Heart right ventricle (tissue), 16 donors: ENCODE measurements at regions not wholly inside any gene's neighbourhood (a gene's known extent, or its start where the extent isn't known, plus 50 kb on each side); places are given as distances from the start of the nearest gene placed in this dataset.
"Not testable (repeated sequence)": the region's sequence is repeated elsewhere in the genome, so short reads cannot be mapped to it uniquely, and the experiment has no call there.

Source experiments
- ATAC-seq, 8 donors: fragments of 200-7000 bp; cut with Tn5 transposase; one replicate each; pipeline ENCODE4 v1.9.1; 2020; ENCODE audit warnings: mild to moderate bottlenecking in 8 of 8, moderate library complexity in 8 of 8, moderate number of reproducible peaks in 1 of 8
- DNase-seq, 2 donors: peaks; one replicate each; pipeline ENCODE4 v3.0.0-alpha.2; 2020
- H3K27ac ChIP-seq, 10 donors: fragments of 200-600 bp; sonication (generic) in 2 of 10; one replicate each; pipeline versions ENCODE4 v1.5.0 to v1.8.0; 2020 to 2022; ENCODE audit warnings: mild to moderate bottlenecking in 3 of 10
- H3K27me3 ChIP-seq, 7 donors: fragments of 200-600 bp; one replicate each; pipeline ENCODE4 v1.8.0; 2021 to 2022; ENCODE audit warnings: mild to moderate bottlenecking in 2 of 7
- H3K36me3 ChIP-seq, 9 donors: fragments of 200-600 bp; sonication (generic) in 1 of 9; one replicate each; pipeline versions ENCODE4 v1.5.0 to v1.8.0; 2020 to 2022; ENCODE audit warnings: mild to moderate bottlenecking in 2 of 9
- H3K4me1 ChIP-seq, 9 donors: fragments of 200-600 bp; sonication (generic) in 1 of 9; one replicate each; pipeline versions ENCODE4 v1.5.0 to v1.8.0; 2020 to 2022; ENCODE audit warnings: mild to moderate bottlenecking in 4 of 9
- H3K4me3 ChIP-seq, 10 donors: fragments of 200-600 bp; sonication (generic) in 2 of 10; one replicate each; pipeline versions ENCODE4 v1.5.0 to v1.8.0; 2020 to 2022; ENCODE audit warnings: mild to moderate bottlenecking in 7 of 10, moderate library complexity in 2 of 10
- H3K9me3 ChIP-seq, 11 donors: fragments of 200-600 bp in 10 of 11; sonication (generic) in 2 of 11; one replicate each; pipeline versions ENCODE4 v1.5.0 to v1.8.0; 2013 to 2022; ENCODE audit warnings: mild to moderate bottlenecking in 2 of 11, control low read depth in 1 of 11, moderate library complexity in 1 of 11
- WGBS, 2 donors: extraction: QIAGEN DNeasy Blood & Tissue Kit; methylation state at CpG; one replicate each; pipeline ENCODE4 v1.1.7; 2013; ENCODE audit warnings: inconsistent platforms in 1 of 2; 5-methylcytosine and 5-hydroxymethylcytosine counted together
- intact Hi-C, 10 donors: fragments of 100-400 bp; cut with DNase I; formaldehyde crosslinking; loops; one replicate each; pipeline versions ENCODE4 v1.11.1 to v1.14.2; 2022
- TF ChIP-seq, protein P1 (sequence below), 9 donors: fragments of 200-600 bp; sonication (generic) in 2 of 9; IDR thresholded peaks; one replicate each; pipeline versions ENCODE4 v1.5.0 to v1.8.0; 2021 to 2022; ENCODE audit warnings: antibody characterized with exemption in 9 of 9, mild to moderate bottlenecking in 5 of 9, moderate library complexity in 1 of 9
- donor health status: Arrhythmogenic right ventricular cardiomyopathy.
- donor health status: ischemic (EF 13 %, LVEDD 7.1; RV severe dilation, severe dysfunction).
- donor health status: healthy with polysubstance abuse.
- donor health status: DM: no; HTN: yes; CAD: no.
- donor health status: DM: no; HTN: no; CAD: no.
- donor health status: ischemic (EF 25% LVEDD 6.9; RV normal size, moderate dysfunction).
- donor health status: ischemic (EF 25% LVEDD 5.7; RV mildly dilated, moderate dysfunction).
- donor health status: healthy.
- donor health status: DM: yes; HTN: yes; CAD: no.
- donor health status: Ischemic cardiomyopathy.
- donor health status: ischemic (EF 35%, LVEDD 5.7; RV mildly dilated, moderate dysfunction).
- donor health status: nonischemic (EF 11% LVEDD 7.7; RV severe dilation, severe dysfunction).
- donor health status: DM: yes; HTN: yes; CAD: no.
- donor health status: PGD.
- donor health status: ischemic (EF 29% LVEDD 5.4; RV normal size, mild dysfunction).
- donor health status: nonischemic (EF 23%, LVEDD 6.1; RV moderate dilation, normal function).

DNA sequence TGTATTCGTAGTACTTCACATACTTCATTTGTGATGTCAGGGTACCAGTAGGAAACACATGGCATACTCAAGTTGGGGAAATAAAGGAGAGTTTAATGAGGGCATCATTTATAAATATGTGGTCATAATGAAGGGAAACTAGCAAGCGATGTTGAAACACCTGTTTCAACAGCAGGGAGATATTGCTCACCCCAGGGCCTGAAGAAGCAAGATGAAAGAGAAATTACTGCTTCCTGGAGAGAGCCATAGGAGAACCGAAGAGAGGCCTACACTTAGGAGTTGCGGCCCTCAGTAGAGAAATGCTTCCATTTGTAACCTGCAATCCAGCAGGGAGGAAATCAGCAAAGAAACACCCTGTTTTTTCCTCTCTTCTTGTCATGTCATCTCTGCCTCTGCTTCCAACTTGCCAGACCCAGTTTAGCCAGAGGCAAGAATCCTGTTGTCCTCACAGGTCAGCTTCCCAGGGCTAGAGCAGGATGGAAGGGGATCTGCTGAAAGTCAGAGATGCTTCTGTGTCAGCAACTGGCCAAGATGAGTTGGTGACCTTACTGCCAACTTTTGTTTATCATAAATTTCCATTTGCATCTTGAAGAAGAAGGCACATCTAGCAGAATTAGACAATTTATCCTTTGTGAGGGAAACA is 67.6 kb upstream of the TSPAN2 start:
- ATAC-seq = no peak
- intact Hi-C loops = no loop called here
- H3K27ac ChIP-seq = no peak overlapping the region

DNA sequence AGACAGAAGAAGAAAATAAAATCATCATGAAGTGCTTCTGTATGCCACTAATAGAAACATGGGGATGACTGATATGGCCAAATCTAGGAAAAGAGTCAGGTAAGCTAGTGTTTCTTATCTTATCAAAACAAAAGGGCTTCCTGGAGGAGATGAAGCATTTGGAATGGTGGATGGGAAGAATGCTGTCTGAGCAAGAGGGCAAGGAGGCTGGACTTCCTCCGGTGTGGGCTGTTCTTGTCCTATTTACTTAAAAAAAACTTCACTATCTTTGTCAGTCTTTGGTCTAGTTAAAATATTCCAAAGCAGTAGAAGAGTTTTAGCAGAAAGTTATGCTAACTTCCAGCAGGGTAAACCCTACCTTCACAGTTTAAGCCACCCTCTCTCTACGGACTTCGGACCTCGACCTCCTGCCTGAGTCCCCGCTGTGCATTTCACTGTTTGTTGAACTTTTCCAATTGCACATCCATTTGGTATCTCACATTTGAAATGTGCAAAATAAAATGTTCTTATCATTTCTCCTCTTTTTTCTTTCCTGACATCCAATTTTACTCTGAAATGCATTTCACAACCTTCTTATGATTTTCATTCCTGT is 64.8 kb upstream of the TSPAN2 start:
- Histone ChIP-seq H3K4me3 (no peak overlapping the region), H3K4me1 (peaks cover 0 to 15% (median 8%) of the 10 kb centered on the region in 9 donors), H3K27ac (no peak overlapping the region), H3K36me3 (no peaks in the 10 kb centered on the region), H3K9me3 (no peaks in the 10 kb centered on the region), H3K27me3 (no peaks in the 10 kb centered on the region)
- 77 to 86% methylated on average over 5 of the region's 5 CpGs for WGBS, 2 donors
- TF ChIP-seq, protein P1, sequence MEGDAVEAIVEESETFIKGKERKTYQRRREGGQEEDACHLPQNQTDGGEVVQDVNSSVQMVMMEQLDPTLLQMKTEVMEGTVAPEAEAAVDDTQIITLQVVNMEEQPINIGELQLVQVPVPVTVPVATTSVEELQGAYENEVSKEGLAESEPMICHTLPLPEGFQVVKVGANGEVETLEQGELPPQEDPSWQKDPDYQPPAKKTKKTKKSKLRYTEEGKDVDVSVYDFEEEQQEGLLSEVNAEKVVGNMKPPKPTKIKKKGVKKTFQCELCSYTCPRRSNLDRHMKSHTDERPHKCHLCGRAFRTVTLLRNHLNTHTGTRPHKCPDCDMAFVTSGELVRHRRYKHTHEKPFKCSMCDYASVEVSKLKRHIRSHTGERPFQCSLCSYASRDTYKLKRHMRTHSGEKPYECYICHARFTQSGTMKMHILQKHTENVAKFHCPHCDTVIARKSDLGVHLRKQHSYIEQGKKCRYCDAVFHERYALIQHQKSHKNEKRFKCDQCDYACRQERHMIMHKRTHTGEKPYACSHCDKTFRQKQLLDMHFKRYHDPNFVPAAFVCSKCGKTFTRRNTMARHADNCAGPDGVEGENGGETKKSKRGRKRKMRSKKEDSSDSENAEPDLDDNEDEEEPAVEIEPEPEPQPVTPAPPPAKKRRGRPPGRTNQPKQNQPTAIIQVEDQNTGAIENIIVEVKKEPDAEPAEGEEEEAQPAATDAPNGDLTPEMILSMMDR (IDR thresholded peaks at IDR 0.05) = no peak
- ATAC-seq (no peak), DNase-seq (no peak)
- intact Hi-C loops = no loop called here

More for the DNA sequence above, 67.6 kb upstream of the TSPAN2 start:
- H3K27me3 ChIP-seq = no peaks in the 10 kb centered on the region
- DNase-seq = no peak
- TF ChIP-seq, protein P1 (IDR thresholded peaks at IDR 0.05) = no peak
- no peaks in the 10 kb centered on the region for H3K36me3 ChIP-seq
- peaks cover 0 to 15% (median 8%) of the 10 kb centered on the region in 9 donors for H3K4me1 ChIP-seq
- 90 to 95% methylated on average over 4 of the region's 4 CpGs for WGBS, 2 donors
- H3K9me3 ChIP-seq = no peaks in the 10 kb centered on the region
- no peak overlapping the region for H3K4me3 ChIP-seq

DNA sequence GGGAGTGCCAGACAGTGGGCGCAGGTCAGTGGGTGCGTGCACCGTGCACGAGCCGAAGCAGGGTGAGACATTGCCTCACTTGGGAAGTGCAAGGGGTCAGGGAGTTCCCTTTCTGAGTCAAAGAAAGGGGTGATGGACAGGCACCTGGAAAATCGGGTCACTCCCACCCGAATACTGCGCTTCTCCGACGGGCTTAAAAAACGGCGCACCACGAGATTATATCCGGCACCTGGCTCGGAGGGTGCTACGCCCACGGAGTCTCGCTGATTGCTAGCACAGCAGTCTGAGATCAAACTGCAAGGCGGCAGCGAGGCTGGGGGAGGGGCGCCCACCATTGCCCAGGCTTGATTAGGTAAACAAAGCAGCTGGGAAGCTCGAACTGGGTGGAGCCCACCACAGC is 58.6 kb upstream of the TSPAN2 start:
- Histone ChIP-seq H3K27me3 (peaks cover 0 to 28% (median 0%) of the 10 kb centered on the region in 7 donors), H3K4me3 (peak overlapping the region in 3 of 10 donors; percentile 8 to 35 (median 17))
- not testable (repeated sequence) for ATAC-seq, H3K9me3 ChIP-seq, DNase-seq, H3K4me1 ChIP-seq, H3K27ac ChIP-seq, H3K36me3 ChIP-seq
- intact Hi-C loops = loop anchor here in 6 of 10 donors (10.0 kb wide), 5 partner anchors 47 to 357 kb away; partner anchors contain the start of gene NGF (in 1 of the 6)
- WGBS, 2 donors = 24 to 26% methylated on average over 18 to 19 of the region's 22 CpGs

DNA sequence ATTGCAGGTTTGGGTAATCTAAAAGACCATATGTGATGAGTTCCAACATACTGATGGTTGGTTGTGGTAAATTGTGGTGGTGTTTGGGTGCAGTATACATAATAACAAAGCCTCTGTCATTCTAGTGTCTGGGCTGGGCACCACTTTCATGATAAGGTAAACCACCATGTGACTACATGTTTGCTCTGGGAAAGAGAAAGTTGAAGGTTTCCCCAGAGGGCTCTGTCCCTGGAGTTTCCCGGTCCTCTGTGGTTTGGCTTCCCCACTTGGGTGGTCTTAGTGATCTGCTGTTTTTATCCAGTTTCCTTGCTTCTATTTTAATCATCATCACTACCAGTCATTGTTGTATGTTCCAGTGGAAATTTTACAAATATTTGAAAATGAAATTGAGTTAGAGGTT is 55.9 kb upstream of the TSPAN2 start:
- no peaks in the 10 kb centered on the region for H3K36me3 ChIP-seq
- ATAC-seq (no peak), DNase-seq (no peak)
- intact Hi-C loops = loop anchor here in 6 of 10 donors (10.0 kb wide), 5 partner anchors 50 to 360 kb away; partner anchors contain the start of gene NGF (in 1 of the 6)
- peaks cover 0 to 28% (median 0%) of the 10 kb centered on the region in 7 donors for H3K27me3 ChIP-seq
- no peaks in the 10 kb centered on the region for H3K9me3 ChIP-seq
- 68 to 77% methylated on average over 1 of the region's 1 CpG for WGBS, 2 donors
- TF ChIP-seq, protein P1 (IDR thresholded peaks at IDR 0.05) = no peak
- no peak overlapping the region for H3K4me3 ChIP-seq
- peaks cover 0 to 22% (median 8%) of the 10 kb centered on the region in 9 donors for H3K4me1 ChIP-seq
- H3K27ac ChIP-seq = no peak overlapping the region

DNA sequence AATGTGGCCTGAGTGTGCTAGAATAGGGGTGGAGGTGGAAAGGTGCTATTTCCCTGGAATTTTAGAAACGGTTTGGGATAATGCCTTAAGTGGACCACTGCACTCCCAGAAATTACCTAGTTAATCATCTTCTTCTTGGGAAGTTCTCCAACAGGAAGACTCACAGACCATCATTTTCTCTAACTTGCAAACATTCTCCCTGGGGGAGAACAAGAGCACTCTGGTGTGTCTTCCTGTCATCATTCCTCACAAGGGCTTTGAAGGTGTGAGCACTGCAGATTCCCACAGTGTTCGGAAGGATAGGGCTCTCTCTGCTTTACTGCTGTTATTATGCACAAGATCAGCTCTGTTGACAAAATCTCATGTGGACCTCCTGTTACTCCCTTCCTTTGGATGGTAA is 54.9 kb upstream of the TSPAN2 start:
- Histone ChIP-seq H3K27ac (no peak overlapping the region), H3K36me3 (no peaks in the 10 kb centered on the region), H3K9me3 (no peaks in the 10 kb centered on the region), H3K4me1 (peaks cover 0 to 25% (median 11%) of the 10 kb centered on the region in 9 donors), H3K4me3 (no peak overlapping the region), H3K27me3 (peaks cover 0 to 28% (median 0%) of the 10 kb centered on the region in 7 donors)
- ATAC-seq (no peak), DNase-seq (no peak)
- intact Hi-C loops = loop anchor here in 7 of 10 donors (5.0 to 10.0 kb wide), 8 partner anchors 33 to 361 kb away; partner anchors contain the start of gene NGF (in 3 of the 7)
- TF ChIP-seq, protein P1 (IDR thresholded peaks at IDR 0.05) = no peak
- WGBS, 2 donors = 86 to 90% methylated on average over 2 of the region's 2 CpGs
